HEK293 (cell line): ENCODE measurements at regions not wholly inside any gene's neighbourhood (a gene's known extent, or its start where the extent isn't known, plus 50 kb on each side); places are given as distances from the start of the nearest gene placed in this dataset.

Experiments
- ZNF274 ChIP-seq, 2 experiments: fragments of 200-500 bp in 1 of 2; fragments of 450-650 bp in 1 of 2; sonication (Bioruptor generic) in 1 of 2; formaldehyde crosslinking in 1 of 2; IDR thresholded peaks; 2 replicates each; pipeline versions ENCODE4 v1.5.1 to v1.6.1; 2014 to 2016; ENCODE audit warnings: borderline replicate concordance in 1 of 2, inconsistent platforms in 1 of 2, low read length in 1 of 2, missing biosample characterization in 1 of 2, missing genetic modification characterization in 1 of 2
- ZNF416 ChIP-seq: fragments of 450-650 bp; formaldehyde crosslinking; IDR thresholded peaks from 2 replicates; pipeline ENCODE4 v1.5.1; 2016; ENCODE audit warnings: missing biosample characterization, missing genetic modification characterization
- ZNF514 ChIP-seq: fragments of 450-650 bp; formaldehyde crosslinking; IDR thresholded peaks from 2 replicates; pipeline ENCODE4 v1.5.1; 2016; ENCODE audit warnings: missing biosample characterization, missing genetic modification characterization
- ZNF518A ChIP-seq: fragments of 450-650 bp; formaldehyde crosslinking; conservative IDR thresholded peaks from 2 replicates; pipeline ENCODE4 v1.5.1; 2016; ENCODE audit warnings: low read depth, missing biosample characterization, missing genetic modification characterization
- ZNF548 ChIP-seq: fragments of 450-650 bp; formaldehyde crosslinking; IDR thresholded peaks from 2 replicates; pipeline ENCODE4 v1.5.1; 2016; ENCODE audit warnings: missing biosample characterization, missing genetic modification characterization
- ZNF658 ChIP-seq: fragments of 450-650 bp; formaldehyde crosslinking; IDR thresholded peaks from 2 replicates; pipeline ENCODE4; 2016; ENCODE audit warnings: missing biosample characterization, missing genetic modification characterization
- ZNF670 ChIP-seq: fragments of 450-650 bp; formaldehyde crosslinking; IDR thresholded peaks from 2 replicates; pipeline ENCODE4 v1.5.1; 2016; ENCODE audit warnings: missing biosample characterization, missing genetic modification characterization, low read depth
- TF ChIP-seq, protein P1 (sequence below): fragments of 450-650 bp; formaldehyde crosslinking; IDR thresholded peaks from 2 replicates; pipeline ENCODE4 v1.5.1; 2016; ENCODE audit warnings: missing biosample characterization, missing genetic modification characterization
- TF ChIP-seq, protein P2 (sequence below): fragments of 450-650 bp; formaldehyde crosslinking; IDR thresholded peaks from 2 replicates; pipeline ENCODE4 v1.5.1; 2017; ENCODE audit warnings: missing biosample characterization, missing genetic modification characterization
- TF ChIP-seq, protein P3 (sequence below): fragments of 450-650 bp; formaldehyde crosslinking; IDR thresholded peaks from 2 replicates; pipeline ENCODE4 v1.5.1; 2016; ENCODE audit warnings: missing biosample characterization, missing genetic modification characterization
- TF ChIP-seq, protein P4 (sequence below): fragments of 450-650 bp; formaldehyde crosslinking; IDR thresholded peaks from 2 replicates; pipeline ENCODE4 v1.5.1; 2016; ENCODE audit warnings: missing biosample characterization, missing genetic modification characterization
- TF ChIP-seq, protein P5 (sequence below): fragments of 450-650 bp; formaldehyde crosslinking; IDR thresholded peaks from 2 replicates; pipeline ENCODE4 v1.5.1; 2016; ENCODE audit warnings: missing biosample characterization, missing genetic modification characterization

DNA sequence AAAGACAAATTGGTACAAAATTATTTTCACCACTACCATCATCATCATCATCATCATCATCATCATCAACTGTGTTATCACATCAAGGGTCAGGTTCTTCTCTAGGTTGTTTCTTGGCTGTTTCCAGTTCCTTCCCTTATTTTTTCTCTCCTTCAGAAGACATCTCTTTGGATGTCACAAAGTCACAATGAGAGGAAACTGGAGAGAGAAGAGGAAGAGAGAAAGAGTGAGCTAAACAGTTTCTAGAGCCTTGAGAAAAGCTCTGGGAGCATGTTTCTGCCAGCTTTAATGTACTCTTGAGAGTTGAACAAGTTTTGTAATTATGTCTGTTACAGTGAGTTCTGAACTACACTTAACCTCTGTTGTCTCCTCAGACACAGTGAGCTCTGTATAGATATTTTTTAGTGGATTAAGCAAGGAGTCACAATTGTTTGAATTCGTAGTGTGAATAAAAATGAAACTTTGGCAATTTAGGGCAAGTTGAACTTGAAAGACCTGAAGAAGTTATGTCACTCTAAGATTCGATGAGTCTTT is 123.0 kb upstream of the AKIRIN2 start:
- TF ChIP-seq ZNF670 (no peak), ZNF274 (IDR thresholded peaks at IDR 0.05; ENCODE audit: low read length) (no peak), ZNF274 (tag by site-specific recombination; IDR thresholded peaks at IDR 0.05; ENCODE audit: borderline replicate concordance) (no peak), ZNF514 (tag by site-specific recombination) (no peak), ZNF518A (tag by site-specific recombination) (no peak), ZNF658 (tag by site-specific recombination) (no peak), ZNF548 (no peak), ZNF416 (tag by site-specific recombination) (no peak)
- TF ChIP-seq, protein P1, sequence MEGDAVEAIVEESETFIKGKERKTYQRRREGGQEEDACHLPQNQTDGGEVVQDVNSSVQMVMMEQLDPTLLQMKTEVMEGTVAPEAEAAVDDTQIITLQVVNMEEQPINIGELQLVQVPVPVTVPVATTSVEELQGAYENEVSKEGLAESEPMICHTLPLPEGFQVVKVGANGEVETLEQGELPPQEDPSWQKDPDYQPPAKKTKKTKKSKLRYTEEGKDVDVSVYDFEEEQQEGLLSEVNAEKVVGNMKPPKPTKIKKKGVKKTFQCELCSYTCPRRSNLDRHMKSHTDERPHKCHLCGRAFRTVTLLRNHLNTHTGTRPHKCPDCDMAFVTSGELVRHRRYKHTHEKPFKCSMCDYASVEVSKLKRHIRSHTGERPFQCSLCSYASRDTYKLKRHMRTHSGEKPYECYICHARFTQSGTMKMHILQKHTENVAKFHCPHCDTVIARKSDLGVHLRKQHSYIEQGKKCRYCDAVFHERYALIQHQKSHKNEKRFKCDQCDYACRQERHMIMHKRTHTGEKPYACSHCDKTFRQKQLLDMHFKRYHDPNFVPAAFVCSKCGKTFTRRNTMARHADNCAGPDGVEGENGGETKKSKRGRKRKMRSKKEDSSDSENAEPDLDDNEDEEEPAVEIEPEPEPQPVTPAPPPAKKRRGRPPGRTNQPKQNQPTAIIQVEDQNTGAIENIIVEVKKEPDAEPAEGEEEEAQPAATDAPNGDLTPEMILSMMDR (tag by site-specific recombination), result no peak
- TF ChIP-seq, protein P2, sequence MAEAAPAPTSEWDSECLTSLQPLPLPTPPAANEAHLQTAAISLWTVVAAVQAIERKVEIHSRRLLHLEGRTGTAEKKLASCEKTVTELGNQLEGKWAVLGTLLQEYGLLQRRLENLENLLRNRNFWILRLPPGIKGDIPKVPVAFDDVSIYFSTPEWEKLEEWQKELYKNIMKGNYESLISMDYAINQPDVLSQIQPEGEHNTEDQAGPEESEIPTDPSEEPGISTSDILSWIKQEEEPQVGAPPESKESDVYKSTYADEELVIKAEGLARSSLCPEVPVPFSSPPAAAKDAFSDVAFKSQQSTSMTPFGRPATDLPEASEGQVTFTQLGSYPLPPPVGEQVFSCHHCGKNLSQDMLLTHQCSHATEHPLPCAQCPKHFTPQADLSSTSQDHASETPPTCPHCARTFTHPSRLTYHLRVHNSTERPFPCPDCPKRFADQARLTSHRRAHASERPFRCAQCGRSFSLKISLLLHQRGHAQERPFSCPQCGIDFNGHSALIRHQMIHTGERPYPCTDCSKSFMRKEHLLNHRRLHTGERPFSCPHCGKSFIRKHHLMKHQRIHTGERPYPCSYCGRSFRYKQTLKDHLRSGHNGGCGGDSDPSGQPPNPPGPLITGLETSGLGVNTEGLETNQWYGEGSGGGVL (tag by site-specific recombination), result no peak
- TF ChIP-seq, protein P3, sequence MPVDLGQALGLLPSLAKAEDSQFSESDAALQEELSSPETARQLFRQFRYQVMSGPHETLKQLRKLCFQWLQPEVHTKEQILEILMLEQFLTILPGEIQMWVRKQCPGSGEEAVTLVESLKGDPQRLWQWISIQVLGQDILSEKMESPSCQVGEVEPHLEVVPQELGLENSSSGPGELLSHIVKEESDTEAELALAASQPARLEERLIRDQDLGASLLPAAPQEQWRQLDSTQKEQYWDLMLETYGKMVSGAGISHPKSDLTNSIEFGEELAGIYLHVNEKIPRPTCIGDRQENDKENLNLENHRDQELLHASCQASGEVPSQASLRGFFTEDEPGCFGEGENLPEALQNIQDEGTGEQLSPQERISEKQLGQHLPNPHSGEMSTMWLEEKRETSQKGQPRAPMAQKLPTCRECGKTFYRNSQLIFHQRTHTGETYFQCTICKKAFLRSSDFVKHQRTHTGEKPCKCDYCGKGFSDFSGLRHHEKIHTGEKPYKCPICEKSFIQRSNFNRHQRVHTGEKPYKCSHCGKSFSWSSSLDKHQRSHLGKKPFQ (tag by site-specific recombination), result no peak
- TF ChIP-seq, protein P4, sequence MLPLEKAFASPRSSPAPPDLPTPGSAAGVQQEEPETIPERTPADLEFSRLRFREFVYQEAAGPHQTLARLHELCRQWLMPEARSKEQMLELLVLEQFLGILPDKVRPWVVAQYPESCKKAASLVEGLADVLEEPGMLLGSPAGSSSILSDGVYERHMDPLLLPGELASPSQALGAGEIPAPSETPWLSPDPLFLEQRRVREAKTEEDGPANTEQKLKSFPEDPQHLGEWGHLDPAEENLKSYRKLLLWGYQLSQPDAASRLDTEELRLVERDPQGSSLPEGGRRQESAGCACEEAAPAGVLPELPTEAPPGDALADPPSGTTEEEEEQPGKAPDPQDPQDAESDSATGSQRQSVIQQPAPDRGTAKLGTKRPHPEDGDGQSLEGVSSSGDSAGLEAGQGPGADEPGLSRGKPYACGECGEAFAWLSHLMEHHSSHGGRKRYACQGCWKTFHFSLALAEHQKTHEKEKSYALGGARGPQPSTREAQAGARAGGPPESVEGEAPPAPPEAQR (tag by site-specific recombination), result no peak
- TF ChIP-seq, protein P5, sequence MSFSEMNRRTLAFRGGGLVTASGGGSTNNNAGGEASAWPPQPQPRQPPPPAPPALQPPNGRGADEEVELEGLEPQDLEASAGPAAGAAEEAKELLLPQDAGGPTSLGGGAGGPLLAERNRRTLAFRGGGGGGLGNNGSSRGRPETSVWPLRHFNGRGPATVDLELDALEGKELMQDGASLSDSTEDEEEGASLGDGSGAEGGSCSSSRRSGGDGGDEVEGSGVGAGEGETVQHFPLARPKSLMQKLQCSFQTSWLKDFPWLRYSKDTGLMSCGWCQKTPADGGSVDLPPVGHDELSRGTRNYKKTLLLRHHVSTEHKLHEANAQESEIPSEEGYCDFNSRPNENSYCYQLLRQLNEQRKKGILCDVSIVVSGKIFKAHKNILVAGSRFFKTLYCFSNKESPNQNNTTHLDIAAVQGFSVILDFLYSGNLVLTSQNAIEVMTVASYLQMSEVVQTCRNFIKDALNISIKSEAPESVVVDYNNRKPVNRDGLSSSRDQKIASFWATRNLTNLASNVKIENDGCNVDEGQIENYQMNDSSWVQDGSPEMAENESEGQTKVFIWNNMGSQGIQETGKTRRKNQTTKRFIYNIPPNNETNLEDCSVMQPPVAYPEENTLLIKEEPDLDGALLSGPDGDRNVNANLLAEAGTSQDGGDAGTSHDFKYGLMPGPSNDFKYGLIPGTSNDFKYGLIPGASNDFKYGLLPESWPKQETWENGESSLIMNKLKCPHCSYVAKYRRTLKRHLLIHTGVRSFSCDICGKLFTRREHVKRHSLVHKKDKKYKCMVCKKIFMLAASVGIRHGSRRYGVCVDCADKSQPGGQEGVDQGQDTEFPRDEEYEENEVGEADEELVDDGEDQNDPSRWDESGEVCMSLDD, result no peak
